ENCODE measurements at regions not wholly inside any gene's neighbourhood (a gene's known extent, or its start where the extent isn't known, plus 50 kb on each side); places are given as distances from the start of the nearest gene placed in this dataset.

- no peak for DNase-seq (ENCODE audit: low read depth, low spot score)
- ChIA-PET CTCF (no interaction called here), POLR2A (no interaction called here)
- H3K4me3 ChIP-seq (ENCODE audit: low read depth, low read length) = no peak overlapping the region
- no peak for TF ChIP-seq CTCF (IDR thresholded peaks at IDR 0.05; ENCODE audit: insufficient read depth, low read length, missing control alignments)
Measured at GRCh38 chr21:31396399-31396798, 52.3 kb upstream of the TIAM1 start.

GRCh38 chr21:31395791-31396190, 51.7 kb upstream of the TIAM1 start:
- POLR2A ChIA-PET = no interaction called here
- CTCF ChIA-PET = no interaction called here

GRCh38 chr21:31395268-31395667, 51.2 kb upstream of the TIAM1 start:
- no peak overlapping the region for H3K4me3 ChIP-seq (ENCODE audit: low read depth, low read length)
- ChIA-PET CTCF (no interaction called here), POLR2A (no interaction called here)
- no peak for TF ChIP-seq CTCF (IDR thresholded peaks at IDR 0.05; ENCODE audit: insufficient read depth, low read length, missing control alignments)
- no peak for DNase-seq (ENCODE audit: low read depth, low spot score)

More at GRCh38 chr21:31395791-31396190, 51.7 kb upstream of the TIAM1 start:
- TF ChIP-seq CTCF (IDR thresholded peaks at IDR 0.05; ENCODE audit: insufficient read depth, low read length, missing control alignments) = no peak
- H3K4me3 ChIP-seq (ENCODE audit: low read depth, low read length) = no peak overlapping the region
- DNase-seq (ENCODE audit: low read depth, low spot score) = no peak

GRCh38 chr21:31394309-31394708, 50.2 kb upstream of the TIAM1 start:
- no peak overlapping the region for H3K4me3 ChIP-seq (ENCODE audit: low read depth, low read length)
- no peak for DNase-seq (ENCODE audit: low read depth, low spot score)
- CTCF ChIA-PET = no interaction called here
- POLR2A ChIA-PET = no interaction called here
- no peak for TF ChIP-seq CTCF (IDR thresholded peaks at IDR 0.05; ENCODE audit: insufficient read depth, low read length, missing control alignments)
